NCI-H748 treated with DMSO at 0.1 percent for 48 hours (cell line): ENCODE measurements at regions not wholly inside any gene's neighbourhood (a gene's known extent, or its start where the extent isn't known, plus 50 kb on each side); places are given as distances from the start of the nearest gene placed in this dataset.
A peak's percentile ranks its signal among the peaks of the same experiment; 100 is the strongest.
"Not testable (repeated sequence)": the region's sequence is repeated elsewhere in the genome, so short reads cannot be mapped to it uniquely, and the experiment has no call there.

Experiments used
- DNase-seq: peaks from one replicate; lab custom pipeline; 2025; lab: John Stamatoyannopoulos, UW

DNA sequence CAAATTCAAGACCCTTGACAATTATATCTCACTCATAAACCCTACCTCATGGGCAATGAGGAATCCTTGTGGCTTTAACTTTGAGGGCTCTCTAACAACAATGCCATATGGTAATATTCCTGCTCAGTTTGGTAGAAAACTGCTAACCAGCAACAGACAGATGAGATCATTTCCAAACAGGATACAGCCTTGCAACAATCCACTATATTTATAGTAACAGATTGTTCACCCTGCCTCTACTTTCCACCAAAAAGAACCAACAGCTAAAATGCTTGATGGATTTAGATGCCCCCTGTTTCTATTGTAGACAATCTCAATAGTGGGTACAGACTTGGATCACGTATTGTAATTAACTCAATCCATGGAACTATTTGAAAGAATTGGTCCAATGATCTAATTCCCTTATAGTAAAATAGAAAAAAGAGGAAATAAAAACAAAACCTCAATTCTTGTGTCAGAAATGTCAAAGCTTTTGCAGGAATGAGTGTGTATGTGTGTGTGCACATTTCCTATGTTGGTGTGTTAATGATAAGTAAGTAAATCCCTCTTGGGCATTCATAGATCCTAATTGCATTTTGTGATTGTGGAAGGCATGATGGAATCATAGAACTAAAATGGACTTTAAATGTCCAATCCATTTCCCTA lies 100.0 kb upstream of the EDEM3 start:
- no peak for DNase-seq

DNA sequence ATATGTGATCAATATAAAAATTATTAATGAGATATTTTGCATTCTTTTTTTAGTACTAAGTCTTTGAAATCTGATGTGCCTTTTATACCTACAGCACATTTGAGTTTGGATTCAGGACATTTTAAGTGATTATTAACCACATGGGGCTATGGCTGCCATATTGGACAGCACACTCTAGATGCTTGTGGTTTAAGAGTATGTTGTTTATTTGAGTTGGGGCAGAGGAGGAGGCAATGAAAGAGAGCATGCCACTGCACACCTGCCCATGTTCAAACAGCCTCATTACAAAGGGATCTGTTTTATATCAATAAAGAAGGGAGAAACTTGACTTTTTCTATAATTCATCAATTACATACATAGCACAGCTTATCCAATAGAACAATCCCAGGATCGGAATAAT lies 99.4 kb upstream of the EDEM3 start:
- DNase-seq, result no peak

DNA sequence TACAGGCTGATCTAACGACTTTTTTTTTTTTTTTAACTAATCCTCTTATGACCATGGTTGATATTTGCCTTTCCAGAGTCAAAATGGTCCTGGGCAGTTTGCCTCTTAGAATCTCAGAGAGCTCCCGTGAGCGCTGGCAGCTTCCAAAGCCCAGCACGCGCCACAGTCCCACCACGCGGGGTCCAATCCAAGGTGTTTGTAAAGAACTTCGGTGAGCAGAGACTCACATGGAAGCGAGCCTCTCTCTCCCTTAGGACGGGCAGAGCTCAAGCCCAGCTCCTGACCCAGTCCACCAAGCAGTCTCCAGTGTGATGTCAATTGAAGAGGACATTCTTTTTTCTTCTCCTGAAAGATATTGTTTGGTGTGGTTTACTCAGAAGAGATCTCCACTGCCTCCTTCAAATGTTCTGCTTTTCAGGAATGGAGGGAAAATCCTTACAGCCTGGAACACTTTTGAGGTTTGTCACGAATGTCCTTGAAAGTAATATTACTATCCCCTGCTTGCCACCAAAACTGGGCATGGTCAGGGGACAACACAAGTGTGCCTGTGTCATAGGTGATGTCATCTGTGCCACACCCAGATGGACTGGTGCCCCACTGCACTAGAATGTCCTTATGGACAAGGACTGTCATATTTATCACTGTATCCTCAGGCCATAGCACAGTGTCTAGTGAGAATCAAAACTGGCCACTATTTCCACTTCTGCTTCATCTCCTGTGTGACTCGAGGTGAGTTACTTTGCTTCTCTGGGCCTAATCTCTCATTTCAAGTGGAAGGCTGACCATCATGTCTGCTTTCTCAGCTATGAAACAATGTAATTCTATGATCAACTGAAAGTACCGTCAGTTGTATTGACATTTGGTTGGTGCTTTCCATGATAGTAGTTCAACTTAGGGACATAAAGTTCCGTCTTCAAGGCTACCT lies 97.4 kb upstream of the EDEM3 start:
- no peak for DNase-seq

- DNase-seq, result no peak
Observed at GRCh38 chr1:184843732-184844495, 89.3 kb upstream of the EDEM3 start.

DNA sequence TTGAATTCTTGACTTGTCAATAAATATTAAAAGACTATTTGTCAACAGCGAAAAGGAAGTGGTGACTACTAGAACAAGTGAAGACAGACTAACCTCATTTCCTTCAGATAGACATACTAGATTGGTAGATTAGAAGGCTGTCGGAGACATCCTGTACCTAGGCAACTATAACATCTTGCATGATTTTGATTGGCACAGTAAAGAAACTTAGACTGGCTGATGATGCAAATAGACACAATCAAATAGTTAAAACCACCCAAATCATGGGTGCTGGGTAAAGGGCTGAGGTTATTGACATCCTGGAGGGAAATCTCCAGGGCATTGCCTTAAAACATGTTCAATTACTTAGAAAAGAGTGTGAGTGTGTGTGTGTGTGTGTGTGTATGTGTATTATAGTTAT lies 85.9 kb upstream of the EDEM3 start:
- no peak for DNase-seq

DNA sequence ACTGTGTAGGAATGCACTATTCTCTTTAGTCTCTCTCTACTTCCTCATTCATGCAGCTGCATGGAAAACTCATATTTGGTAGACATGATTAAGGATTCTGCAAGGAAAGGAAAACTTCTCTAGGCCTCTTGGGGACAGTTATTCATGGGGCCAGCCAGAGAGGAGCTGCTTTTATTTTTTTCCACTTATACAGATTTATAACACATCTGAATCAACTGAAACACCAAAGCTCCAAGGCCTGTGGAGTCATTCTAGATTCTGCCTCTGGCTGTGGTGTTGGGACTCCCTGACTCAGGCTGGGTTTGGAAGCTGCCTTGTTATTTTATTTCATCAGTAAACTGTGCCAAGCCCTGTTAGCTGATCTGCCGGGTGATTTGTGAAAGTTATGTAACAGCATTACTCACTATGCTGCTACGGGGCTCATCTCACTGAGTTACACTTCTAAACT lies 83.9 kb upstream of the EDEM3 start:
- no peak for DNase-seq

- DNase-seq, result no peak
Observed at GRCh38 chr1:184836934-184837895, 82.6 kb upstream of the EDEM3 start.

GRCh38 chr1:184836141-184836540 lies 81.5 kb upstream of the EDEM3 start:
- DNase-seq, result no peak

DNA sequence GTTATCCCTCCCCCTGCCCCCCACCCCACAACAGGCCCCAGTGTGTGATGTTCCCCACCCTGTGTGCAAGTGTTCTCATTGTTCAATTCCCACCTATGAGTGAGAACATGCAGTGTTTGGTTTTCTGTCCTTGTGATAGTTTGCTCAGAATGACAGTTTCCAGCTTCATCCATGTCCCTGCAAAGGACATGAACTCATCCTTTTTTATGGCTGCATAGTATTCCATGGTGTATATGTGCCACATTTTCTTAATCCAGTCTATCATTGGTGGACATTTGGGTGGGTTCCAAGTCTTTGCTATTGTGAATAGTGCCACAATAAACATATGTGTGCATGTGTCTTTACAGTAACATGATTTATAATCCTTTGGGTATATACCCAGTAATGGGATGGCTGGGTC lies 79.3 kb upstream of the EDEM3 start:
- DNase-seq, result not testable (repeated sequence)

DNA sequence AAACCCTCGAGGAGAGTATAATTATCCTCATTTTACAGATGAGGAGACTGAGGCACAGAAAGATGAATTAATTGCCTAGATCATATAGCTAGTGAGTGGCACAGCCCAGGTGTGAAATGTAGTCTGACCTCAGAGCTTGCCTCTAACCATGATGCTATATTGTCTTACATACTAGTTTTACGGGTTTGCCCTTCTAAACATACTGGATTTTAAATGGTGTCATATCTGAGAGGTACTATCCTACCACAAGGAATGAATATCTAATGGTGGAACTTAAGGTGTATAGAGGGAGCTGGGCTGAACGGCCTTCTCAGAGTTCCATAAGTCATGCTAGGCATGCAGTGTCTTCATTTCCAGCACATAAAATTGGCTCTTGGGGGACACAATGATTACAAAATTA lies 77.9 kb upstream of the EDEM3 start:
- no peak for DNase-seq

DNA sequence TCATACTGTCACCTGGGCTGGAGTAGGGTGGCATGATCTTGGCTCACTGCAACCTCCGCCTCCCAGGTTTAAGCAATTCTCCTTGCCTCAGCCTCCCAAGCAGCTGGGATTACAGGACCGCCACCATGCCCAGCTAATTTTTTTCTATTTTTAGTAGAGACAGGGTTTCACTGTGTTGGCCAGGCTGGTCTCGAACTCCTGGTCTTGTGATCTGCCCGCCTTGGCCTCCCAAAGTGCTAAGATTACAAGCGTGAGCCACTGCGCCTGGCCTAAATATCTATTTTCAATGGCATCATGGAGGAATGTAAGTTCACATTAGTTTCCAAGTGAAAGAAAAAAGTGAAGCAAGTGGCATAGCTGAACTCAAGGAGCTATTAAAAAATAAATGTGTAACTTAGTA lies 74.8 kb upstream of the EDEM3 start:
- DNase-seq, result not testable (repeated sequence)

- no peak for DNase-seq
Observed at GRCh38 chr1:184828369-184828717, 73.7 kb upstream of the EDEM3 start.

DNA sequence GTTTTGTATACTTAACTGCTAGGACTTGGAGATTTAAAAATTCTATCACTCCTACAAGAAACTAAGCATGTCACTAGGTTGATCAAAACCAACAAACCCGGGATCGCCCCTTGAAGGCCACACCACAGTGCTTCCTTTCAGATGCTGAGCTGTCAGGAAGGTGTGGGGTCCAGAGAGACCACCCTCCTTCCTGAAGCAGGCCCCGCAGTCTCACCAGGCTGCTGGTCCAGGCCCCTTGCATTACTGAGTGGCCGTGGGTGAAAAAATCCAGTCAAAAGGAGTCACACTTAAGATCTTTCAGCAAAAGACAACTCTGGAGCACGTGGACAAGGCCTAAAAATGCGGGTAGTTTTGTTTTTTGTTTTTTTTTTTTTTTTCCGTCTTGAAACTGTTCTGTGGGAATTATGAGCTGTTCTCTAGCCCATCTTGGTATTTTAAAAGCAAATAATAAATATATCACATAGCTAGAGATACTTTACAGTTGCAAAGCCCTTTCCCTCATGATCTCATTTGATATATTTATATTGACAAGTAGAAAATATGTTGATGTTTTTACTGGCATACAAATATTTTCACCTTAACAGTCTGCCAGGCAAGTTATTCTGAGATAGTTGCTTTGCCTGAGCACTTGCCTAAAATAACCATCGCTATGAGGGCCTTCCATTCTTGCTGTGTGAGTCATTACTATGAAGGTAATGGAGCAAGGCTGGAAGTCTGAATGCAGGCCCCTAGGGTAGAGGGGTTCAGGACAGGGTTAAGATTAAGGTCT lies 73.1 kb upstream of the EDEM3 start:
- no peak for DNase-seq

GRCh38 chr1:184826001-184826400 lies 71.3 kb upstream of the EDEM3 start:
- no peak for DNase-seq

DNA sequence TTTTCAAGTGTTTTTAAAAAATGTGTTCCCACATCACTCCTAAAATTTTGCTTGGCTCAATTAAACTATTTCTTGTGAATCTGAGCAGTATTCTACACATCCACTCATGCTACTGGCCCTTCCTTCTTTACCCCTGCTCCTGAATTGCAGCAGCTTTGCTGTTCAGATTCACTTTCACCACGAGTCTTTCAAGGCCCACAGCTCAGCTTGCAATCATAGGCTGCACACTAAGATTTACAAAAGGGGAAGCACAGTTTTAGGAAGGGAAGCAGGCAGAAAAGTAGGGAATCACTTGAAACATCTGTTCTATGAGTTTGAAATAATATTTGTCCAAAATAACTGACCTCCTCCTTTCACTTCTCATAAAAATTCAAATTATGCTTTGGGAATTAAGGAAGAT lies 70.9 kb upstream of the EDEM3 start:
- DNase-seq, result no peak

DNA sequence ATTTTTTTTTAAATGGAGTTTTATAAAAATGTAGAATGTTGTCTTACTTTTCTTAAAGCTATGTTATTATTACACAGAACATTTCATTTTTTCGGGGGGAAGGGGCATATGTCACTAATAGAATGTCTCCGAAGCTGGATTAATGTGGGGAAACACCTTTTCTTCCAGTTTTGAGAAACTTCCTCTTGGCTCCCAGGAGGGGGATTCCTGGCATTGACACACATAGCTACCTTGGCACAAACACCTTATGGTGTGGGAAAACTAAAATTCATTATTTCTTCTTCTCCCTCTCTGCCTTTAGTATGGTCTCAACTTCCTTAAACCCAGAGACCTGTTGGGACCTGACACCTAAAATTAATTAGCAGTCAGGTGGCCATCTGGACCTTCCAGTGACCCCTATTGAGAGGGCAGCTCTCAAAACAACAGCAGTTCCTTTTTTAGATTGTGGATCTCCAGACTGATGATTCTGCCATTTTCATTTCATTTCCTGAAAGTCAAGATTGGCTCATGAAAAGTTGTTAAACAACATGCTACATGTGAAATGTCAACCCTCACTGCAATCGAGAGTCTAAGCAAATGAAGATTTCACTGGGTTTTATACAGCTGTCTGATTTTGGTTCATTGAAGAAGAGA lies 70.1 kb upstream of the EDEM3 start:
- DNase-seq, result no peak

GRCh38 chr1:184823080-184823479 lies 68.4 kb upstream of the EDEM3 start:
- DNase-seq, result no peak

GRCh38 chr1:184822267-184822666 lies 67.6 kb upstream of the EDEM3 start:
- peak; percentile 9 for DNase-seq

GRCh38 chr1:184821658-184822057 lies 67.0 kb upstream of the EDEM3 start:
- DNase-seq, result no peak

DNA sequence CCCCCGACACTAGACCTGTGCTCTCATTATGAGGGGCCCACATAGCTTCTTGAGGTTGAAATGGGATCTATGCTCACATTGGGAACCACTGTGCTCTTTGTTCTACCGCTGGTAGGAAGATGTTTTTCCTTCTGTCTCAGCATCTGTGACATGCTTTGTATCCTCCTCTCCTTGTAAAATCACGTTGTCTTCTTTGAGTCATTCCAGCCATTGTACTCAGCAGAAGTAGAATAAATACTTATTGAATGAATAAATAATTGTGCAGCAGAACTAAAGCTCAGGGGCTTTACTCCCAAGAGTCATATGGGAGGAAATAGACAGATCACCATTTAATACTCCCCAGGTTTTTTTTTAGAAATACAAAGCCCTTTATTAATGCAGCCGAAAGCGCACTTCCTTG lies 66.3 kb upstream of the EDEM3 start:
- no peak for DNase-seq
